ENCODE measurements at regions not wholly inside any gene's neighbourhood (a gene's known extent, or its start where the extent isn't known, plus 50 kb on each side); places are given as distances from the start of the nearest gene placed in this dataset.

GRCh38 chr4:111530446-111530845 lies 614.8 kb upstream of the FAM241A start:
- TF ChIP-seq, protein P1, sequence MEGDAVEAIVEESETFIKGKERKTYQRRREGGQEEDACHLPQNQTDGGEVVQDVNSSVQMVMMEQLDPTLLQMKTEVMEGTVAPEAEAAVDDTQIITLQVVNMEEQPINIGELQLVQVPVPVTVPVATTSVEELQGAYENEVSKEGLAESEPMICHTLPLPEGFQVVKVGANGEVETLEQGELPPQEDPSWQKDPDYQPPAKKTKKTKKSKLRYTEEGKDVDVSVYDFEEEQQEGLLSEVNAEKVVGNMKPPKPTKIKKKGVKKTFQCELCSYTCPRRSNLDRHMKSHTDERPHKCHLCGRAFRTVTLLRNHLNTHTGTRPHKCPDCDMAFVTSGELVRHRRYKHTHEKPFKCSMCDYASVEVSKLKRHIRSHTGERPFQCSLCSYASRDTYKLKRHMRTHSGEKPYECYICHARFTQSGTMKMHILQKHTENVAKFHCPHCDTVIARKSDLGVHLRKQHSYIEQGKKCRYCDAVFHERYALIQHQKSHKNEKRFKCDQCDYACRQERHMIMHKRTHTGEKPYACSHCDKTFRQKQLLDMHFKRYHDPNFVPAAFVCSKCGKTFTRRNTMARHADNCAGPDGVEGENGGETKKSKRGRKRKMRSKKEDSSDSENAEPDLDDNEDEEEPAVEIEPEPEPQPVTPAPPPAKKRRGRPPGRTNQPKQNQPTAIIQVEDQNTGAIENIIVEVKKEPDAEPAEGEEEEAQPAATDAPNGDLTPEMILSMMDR (IDR thresholded peaks at IDR 0.05): no peak
- TF ChIP-seq ZFX (IDR thresholded peaks at IDR 0.05; ENCODE audit: borderline replicate concordance): no peak
